Neutrophil (primary cell): ENCODE measurements at regions not wholly inside any gene's neighbourhood (a gene's known extent, or its start where the extent isn't known, plus 50 kb on each side); places are given as distances from the start of the nearest gene placed in this dataset.
"Not testable (repeated sequence)": the region's sequence is repeated elsewhere in the genome, so short reads cannot be mapped to it uniquely, and the experiment has no call there.

ENCODE experiments used
- H3K27ac ChIP-seq: fragments of 200-600 bp; sonication (generic); 2 replicates; pipeline ENCODE4 v1.5.1; 2016; ENCODE audit warnings: mild to moderate bottlenecking, moderate library complexity
- H3K27me3 ChIP-seq: fragments of 200-600 bp; sonication (generic); 2 replicates; pipeline ENCODE4 v1.6.0; 2016; ENCODE audit warnings: mild to moderate bottlenecking
- H3K36me3 ChIP-seq: fragments of 200-600 bp; sonication (generic); 2 replicates; pipeline ENCODE4 v1.5.1; 2017
- H3K4me1 ChIP-seq, 2 experiments: fragments of 200-600 bp in 1 of 2; sonication (generic) in 1 of 2; 1 replicate in 1 of 2; 2 replicates in 1 of 2; pipeline versions ENCODE4 v1.5.1 to v1.6.1; 2013 to 2016; ENCODE audit warnings: low read depth in 1 of 2, low read length in 1 of 2, mild to moderate bottlenecking in 1 of 2, moderate library complexity in 1 of 2; ENCODE audit not compliant: control insufficient read depth in 1 of 2, insufficient read depth in 1 of 2
- H3K4me3 ChIP-seq, 2 experiments: fragments of 200-600 bp in 1 of 2; sonication (generic) in 1 of 2; 1 replicate in 1 of 2; 2 replicates in 1 of 2; pipeline ENCODE4 v1.5.1; 2013 to 2016; ENCODE audit warnings: low read depth in 1 of 2, low read length in 1 of 2, mild to moderate bottlenecking in 1 of 2, moderate library complexity in 1 of 2
- H3K9me3 ChIP-seq: fragments of 200-600 bp; sonication (generic); 2 replicates; pipeline ENCODE4 v1.5.1; 2016

DNA sequence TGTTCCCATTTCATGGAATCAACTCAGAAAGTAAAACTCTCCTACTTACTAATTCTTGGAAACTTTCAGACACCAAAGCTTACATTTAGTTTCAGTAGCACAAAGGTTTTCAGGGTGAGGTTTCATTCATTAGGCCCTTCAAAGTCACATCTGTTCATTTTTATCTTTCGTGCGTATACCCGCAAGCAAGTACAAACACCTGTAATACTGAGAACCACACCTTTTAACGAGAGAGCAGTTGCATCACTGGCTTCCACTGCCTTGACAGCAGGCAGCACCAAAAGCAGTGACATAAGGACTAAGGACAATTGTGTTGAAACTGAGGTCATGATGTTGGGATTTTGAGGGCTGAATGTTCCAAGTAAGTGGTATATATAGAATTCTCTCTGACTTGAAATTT, 60.5 kb downstream of the GOLGA6L22 start:
- not testable (repeated sequence) for H3K27me3 ChIP-seq, H3K36me3 ChIP-seq, H3K4me1 ChIP-seq, H3K4me3 ChIP-seq, H3K27ac ChIP-seq, H3K9me3 ChIP-seq

DNA sequence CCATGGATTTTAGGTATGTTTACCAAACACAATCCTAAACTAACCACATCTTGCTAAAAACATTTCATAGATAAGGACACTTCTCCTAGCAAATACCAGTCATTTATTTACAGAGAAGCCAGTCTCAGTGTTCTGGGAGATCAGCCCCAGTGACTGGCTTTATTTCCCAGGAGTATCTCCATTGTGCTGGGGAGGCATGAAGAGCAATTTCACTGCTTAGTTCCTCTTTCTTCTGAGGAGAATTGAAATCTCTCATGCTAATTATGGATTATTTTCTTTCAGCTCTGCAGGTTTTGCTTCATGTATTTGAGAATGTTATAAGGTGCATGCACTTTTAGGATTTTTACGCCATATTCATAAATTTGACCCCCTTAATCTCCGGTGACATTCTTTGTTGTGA, 67.8 kb downstream of the GOLGA6L22 start:
- not testable (repeated sequence) for H3K9me3 ChIP-seq, H3K4me1 ChIP-seq, H3K27ac ChIP-seq, H3K27me3 ChIP-seq, H3K36me3 ChIP-seq, H3K4me3 ChIP-seq

DNA sequence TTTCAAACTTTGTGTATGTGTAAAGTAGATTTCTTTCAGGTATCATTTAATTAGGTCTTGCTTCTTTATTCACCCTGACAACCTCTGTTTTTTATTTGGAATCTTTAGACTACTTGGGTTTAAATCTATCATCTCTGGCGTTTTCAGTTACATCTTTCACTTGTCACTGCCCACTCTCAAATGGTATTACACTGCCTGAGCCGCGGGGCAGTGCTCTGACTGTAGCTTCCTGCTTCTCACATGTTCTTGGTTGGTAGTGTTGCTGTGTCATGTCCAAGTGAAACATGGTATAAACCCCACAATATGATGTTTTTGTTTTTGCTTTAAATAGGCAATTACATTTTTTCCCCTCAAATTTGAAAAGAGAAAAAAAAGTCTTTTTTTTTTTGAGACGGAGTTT, 68.3 kb downstream of the GOLGA6L22 start:
- not testable (repeated sequence) for H3K27ac ChIP-seq, H3K27me3 ChIP-seq, H3K36me3 ChIP-seq, H3K4me3 ChIP-seq, H3K9me3 ChIP-seq, H3K4me1 ChIP-seq

DNA sequence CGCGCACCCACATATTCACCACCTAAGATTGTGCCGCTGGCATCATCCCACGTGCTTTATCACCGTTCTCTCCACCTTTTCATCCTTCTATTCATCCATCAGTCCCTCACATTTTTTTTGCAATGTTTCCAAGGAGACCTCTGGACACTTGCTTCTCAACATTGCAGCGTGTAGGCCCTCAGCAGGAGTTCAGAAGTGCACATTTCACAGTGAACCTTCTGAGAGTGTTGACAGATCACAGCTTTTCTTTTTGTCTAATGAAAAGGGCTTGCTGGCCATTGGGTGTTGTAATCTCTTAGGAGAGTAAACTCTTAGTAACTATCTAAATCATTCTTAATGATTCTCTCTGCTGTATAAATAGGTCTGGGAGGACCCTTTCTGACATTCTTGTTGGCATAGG, 70.5 kb downstream of the GOLGA6L22 start:
- not testable (repeated sequence) for H3K27ac ChIP-seq, H3K4me3 ChIP-seq, H3K36me3 ChIP-seq, H3K4me1 ChIP-seq, H3K9me3 ChIP-seq, H3K27me3 ChIP-seq

DNA sequence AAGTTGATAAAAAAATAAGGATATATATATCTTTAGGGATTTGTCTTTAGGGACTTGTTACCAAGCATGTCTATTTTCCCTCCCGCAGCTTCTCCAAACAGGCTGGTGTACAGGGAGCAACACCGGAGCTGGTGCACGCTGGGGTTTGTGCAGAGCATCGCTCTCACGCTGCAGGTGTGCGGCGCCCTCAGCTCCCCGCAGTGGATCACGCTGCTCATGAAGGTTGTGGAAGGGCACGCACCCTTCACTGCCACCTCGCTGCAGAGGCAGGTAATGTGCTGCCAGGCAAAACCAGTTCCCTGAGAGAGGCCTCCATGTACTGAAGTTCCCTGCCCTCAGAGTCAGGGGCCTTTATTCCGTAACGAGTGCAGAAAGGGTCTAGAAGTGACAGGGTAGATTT, 101.0 kb downstream of the GOLGA6L22 start:
- H3K4me3 ChIP-seq, H3K36me3 ChIP-seq, H3K27me3 ChIP-seq, H3K9me3 ChIP-seq, H3K27ac ChIP-seq, H3K4me1 ChIP-seq: not testable (repeated sequence)

DNA sequence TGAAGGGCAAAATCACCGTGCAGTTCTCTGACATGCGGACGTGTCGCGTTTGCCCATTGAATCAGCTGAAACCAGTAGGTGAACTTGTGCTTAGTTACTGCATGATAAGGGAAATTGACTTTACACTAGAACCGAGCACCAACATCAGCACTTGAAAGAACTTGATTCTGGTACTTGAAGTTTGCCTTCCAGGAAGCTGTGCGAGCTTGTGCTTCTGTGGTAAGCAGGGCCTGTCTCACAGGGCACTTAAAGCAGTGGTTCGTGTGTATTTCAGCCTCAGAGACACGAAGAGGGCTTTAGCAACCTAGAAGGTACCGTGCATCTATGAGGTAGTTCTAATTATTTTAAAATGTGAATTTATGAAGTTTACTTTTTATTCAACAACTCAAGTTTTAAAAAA, 103.0 kb downstream of the GOLGA6L22 start:
- H3K27me3 ChIP-seq, H3K27ac ChIP-seq, H3K36me3 ChIP-seq, H3K4me1 ChIP-seq, H3K4me3 ChIP-seq, H3K9me3 ChIP-seq: not testable (repeated sequence)

DNA sequence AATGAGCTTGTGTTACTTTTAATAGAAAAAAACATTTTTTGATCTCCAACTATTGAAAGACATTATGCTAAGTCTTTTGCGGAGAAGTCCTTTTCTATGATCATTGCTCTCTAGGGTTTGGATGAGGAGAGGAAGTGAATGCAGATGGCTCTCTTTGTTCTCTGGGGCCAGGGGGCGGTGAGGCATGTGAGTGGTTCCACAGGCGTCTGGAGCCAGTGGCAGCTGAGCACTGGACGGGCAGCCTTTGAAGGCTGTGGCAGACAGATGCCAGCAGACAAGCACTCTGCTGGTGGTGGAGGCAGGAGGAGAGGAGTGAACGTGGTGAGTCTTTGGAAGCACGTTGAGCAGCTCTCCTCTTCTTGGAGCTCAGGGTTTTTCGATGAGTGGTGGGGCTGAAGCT, 107.8 kb downstream of the GOLGA6L22 start:
- not testable (repeated sequence) for H3K27me3 ChIP-seq, H3K9me3 ChIP-seq, H3K27ac ChIP-seq, H3K4me1 ChIP-seq, H3K36me3 ChIP-seq, H3K4me3 ChIP-seq

DNA sequence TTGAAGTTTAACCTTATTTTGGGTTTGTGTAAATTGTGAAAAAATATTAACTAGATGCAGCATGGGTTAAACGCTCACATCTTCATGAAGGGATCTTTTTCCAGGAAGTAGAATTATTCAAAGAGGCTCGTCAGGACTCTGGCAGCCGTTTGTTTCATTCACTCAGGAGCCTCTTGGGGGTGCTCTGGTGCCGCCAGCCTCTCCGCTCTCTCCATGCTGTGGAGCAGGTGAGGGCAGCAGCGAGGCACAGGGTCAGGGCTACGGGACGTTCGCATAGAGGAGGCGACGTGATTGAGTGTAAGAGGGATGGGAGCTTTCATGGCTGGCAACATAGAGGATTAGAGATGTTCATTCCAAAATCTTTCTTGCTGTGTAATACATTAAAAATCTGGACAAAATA, 110.8 kb downstream of the GOLGA6L22 start:
- H3K27me3 ChIP-seq, H3K27ac ChIP-seq, H3K9me3 ChIP-seq, H3K4me3 ChIP-seq, H3K4me1 ChIP-seq, H3K36me3 ChIP-seq: not testable (repeated sequence)

DNA sequence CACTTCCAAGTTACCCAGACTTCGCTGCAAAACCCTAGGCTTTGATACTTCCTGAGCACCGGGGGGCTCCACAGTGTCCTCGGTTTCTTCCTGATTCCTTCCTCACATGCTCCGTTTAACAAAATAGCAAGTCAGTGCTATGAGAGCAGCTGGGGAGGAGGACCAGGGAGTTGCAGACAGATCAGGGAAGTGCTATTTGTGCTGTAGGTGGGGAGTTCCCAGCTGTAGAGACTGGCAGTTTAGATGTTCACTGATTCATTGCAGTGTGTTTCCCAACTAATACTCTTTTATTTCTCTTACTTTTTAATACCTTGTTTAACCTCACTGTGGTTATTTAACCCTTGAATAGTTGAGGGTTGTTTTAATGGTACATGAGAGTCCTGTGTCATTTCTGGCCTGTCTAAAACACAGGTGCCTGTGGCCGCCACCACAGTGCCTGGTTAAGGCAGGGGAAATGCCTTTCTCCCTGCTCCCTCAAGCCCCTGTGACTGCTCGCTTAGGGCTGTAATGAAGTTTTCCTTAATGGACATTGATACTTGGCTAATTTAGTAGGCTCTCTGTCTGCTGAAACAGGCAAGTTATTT, 113.5 kb downstream of the GOLGA6L22 start:
- H3K4me1 ChIP-seq, H3K27ac ChIP-seq, H3K36me3 ChIP-seq, H3K27me3 ChIP-seq, H3K9me3 ChIP-seq, H3K4me3 ChIP-seq: not testable (repeated sequence)

DNA sequence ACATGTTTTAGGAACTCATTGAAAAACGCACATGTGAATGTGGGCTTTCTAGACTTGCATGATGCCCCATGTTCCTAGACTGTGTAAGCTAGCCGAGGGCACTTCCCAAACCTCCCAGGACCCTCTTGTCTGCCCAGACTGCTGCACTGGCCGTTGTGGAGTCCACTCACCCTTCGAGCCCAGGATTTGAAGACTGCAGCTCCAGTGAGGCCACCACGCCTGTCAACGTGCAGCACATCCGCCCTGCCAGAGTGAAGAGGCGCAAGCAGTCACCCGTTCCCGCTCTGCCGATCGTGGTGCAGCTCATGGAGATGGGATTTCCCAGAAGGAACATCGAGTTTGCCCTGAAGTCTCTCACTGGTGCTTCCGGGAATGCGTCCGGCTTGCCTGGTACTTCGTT, 114.1 kb downstream of the GOLGA6L22 start:
- H3K36me3 ChIP-seq, H3K27ac ChIP-seq, H3K4me3 ChIP-seq, H3K4me1 ChIP-seq, H3K9me3 ChIP-seq, H3K27me3 ChIP-seq: not testable (repeated sequence)

DNA sequence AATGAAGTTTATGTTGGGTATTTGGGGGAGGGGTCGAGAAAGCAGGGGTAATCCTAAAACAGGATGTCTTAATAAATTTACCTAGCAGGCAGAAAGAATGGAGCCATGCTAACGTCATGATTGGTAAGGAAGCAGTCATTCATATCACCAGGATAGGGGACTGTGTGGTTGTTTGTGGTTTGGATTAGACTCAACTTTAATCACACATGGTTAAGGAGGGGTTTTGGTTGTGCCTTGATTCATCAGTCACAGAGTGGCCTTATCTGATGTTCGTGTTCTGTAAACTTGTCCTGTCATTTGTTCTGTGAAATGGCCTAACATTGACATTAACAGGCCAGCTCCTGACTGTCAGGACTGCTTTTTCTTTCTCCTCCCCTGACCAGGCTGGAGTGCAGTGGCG, 119.1 kb downstream of the GOLGA6L22 start:
- H3K27me3 ChIP-seq, H3K4me3 ChIP-seq, H3K27ac ChIP-seq, H3K4me1 ChIP-seq, H3K36me3 ChIP-seq, H3K9me3 ChIP-seq: not testable (repeated sequence)

DNA sequence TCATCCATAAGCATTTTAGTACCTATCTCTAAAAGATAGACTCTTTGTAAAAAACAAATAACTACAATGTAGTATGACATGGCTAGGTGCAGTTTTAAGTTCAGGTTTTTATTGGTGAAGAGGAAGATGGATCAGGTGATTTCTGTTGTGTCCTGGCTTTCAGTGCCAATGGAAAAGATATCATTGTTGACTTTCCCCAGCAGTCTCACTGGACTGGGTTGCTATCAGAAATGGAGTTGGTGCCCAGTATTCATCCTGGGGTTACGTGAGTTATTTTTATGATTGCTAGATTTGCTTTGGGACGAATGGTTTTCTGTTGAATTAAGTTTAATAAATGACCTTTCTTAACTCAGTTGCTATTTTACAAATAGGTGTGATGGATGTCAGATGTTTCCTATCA, 120.5 kb downstream of the GOLGA6L22 start:
- H3K4me1 ChIP-seq, H3K36me3 ChIP-seq, H3K27ac ChIP-seq, H3K9me3 ChIP-seq, H3K27me3 ChIP-seq, H3K4me3 ChIP-seq: not testable (repeated sequence)

DNA sequence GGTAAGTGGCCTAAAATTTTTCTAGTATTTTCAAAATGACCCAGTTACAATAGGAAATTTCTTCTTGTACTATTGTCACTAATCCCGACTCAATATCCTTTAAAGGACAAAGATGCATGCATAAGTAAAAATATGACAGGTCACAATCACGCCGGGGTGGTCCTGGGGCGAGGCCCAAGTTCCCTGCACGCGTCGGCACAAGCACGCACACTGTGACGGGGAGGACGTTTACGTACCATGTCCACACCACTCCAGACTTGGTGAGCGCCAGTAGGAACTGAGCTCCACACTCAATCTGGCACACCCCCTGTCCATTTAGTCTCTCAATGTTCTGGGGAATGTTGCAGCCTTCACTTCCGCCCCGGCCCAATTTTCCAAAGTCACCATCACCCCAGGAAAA, 128.7 kb downstream of the GOLGA6L22 start:
- H3K36me3 ChIP-seq, H3K9me3 ChIP-seq, H3K27me3 ChIP-seq, H3K27ac ChIP-seq, H3K4me1 ChIP-seq, H3K4me3 ChIP-seq: not testable (repeated sequence)

DNA sequence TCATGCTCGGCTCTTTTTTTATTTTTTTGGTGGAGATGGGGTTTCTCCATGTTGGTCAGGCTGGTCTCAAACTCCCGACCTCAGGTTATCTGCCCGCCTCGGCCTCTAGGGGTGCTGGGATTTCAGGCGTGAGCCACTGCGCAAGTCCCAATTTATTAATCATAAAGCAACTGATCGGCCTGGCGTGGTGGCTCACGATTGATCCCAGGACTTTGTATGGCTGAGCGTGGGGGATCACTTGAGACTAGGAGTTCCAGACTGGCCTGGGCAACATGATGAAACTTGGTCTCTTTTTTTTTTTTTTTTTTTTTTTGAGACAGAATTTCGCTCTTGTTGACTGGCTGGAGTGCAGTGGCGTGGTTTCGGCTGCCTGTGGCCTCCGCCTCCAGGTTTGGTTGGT, 139.8 kb downstream of the GOLGA6L22 start:
- not testable (repeated sequence) for H3K27me3 ChIP-seq, H3K4me3 ChIP-seq, H3K27ac ChIP-seq, H3K9me3 ChIP-seq, H3K4me1 ChIP-seq, H3K36me3 ChIP-seq
